B cell (primary cell): ENCODE measurements at regions not wholly inside any gene's neighbourhood (a gene's known extent, or its start where the extent isn't known, plus 50 kb on each side); places are given as distances from the start of the nearest gene placed in this dataset.

Experiments used
- ATAC-seq: fragments of 200-7000 bp; cut with Tn5 transposase; one replicate; pipeline ENCODE4 v1.10.0; 2021; ENCODE audit warnings: low read depth, mild to moderate bottlenecking, moderate number of reproducible peaks, moderate library complexity
- CTCF ChIA-PET: fragments of 350-600 bp; sonication (Branson Sonifier 250); formaldehyde crosslinking; loops from one replicate; lab custom pipeline; 2021; ENCODE audit warnings: antibody characterized with exemption, inconsistent platforms; lab: Charles Lee
- POLR2A ChIA-PET: fragments of 350-600 bp; sonication (Branson Sonifier 250); formaldehyde crosslinking; loops from one replicate; lab custom pipeline; 2021; ENCODE audit warnings: antibody characterized with exemption; lab: Charles Lee
- DNase-seq: peaks from one replicate; pipeline ENCODE4 v3.0.0; 2013
- H2AFZ ChIP-seq: 2 replicates; pipeline ENCODE4 v1.6.1; 2012; ENCODE audit warnings: mild to moderate bottlenecking, low read depth, low read length; ENCODE audit not compliant: insufficient read depth, poor library complexity, severe bottlenecking
- H3K27ac ChIP-seq, 2 donors: 1 replicate in 1 of 2; 2 replicates in 1 of 2; pipeline ENCODE4 v1.5.1; 2012 to 2013; ENCODE audit warnings: low read length in 2 of 2, mild to moderate bottlenecking in 2 of 2, moderate library complexity in 1 of 2
- H3K27me3 ChIP-seq, 4 experiments: fragments of 200-600 bp in 1 of 4; sonication (generic) in 1 of 4; replicated peaks in 1 of 4; 1 replicate in 2 of 4; 2 replicates in 2 of 4; pipeline versions ENCODE4 v1.6.1 to v1.7.0; 2013 to 2016; ENCODE audit warnings: low read length in 3 of 4, mild to moderate bottlenecking in 2 of 4, mixed read lengths in 1 of 4, moderate library complexity in 1 of 4; ENCODE audit not compliant: insufficient read depth in 4 of 4, control insufficient read depth in 3 of 4; ENCODE audit errors: control extremely low read depth in 1 of 4
- H3K36me3 ChIP-seq, 2 experiments: replicated peaks in 1 of 2; 1 replicate in 1 of 2; 2 replicates in 1 of 2; pipeline versions ENCODE4 v1.6.1 to v1.7.1; 2013; ENCODE audit warnings: low read length in 1 of 2; ENCODE audit not compliant: insufficient read depth in 2 of 2, control insufficient read depth in 1 of 2; ENCODE audit errors: control extremely low read depth in 1 of 2, extremely low read depth in 1 of 2
- H3K4me1 ChIP-seq, 2 donors: fragments of 200-600 bp in 1 of 2; sonication (generic) in 1 of 2; 1 replicate in 1 of 2; 2 replicates in 1 of 2; pipeline versions ENCODE4 v1.5.1 to v1.6.1; 2013 to 2017; ENCODE audit warnings: low read length in 2 of 2; ENCODE audit not compliant: control insufficient read depth in 2 of 2, insufficient read depth in 2 of 2
- H3K4me2 ChIP-seq: replicated peaks from 2 replicates; pipeline ENCODE3; 2012; ENCODE audit warnings: mild to moderate bottlenecking, low read depth, low read length; ENCODE audit not compliant: poor library complexity, severe bottlenecking
- H3K4me3 ChIP-seq, 5 experiments: fragments of 200-600 bp in 1 of 5; sonication (generic) in 1 of 5; 1 replicate in 3 of 5; 2 replicates in 2 of 5; pipeline versions ENCODE4 v1.5.1 to v1.7.0; 2011 to 2016; ENCODE audit warnings: low read length in 4 of 5, mild to moderate bottlenecking in 4 of 5, low read depth in 2 of 5, control low read depth in 1 of 5, moderate library complexity in 1 of 5; ENCODE audit not compliant: insufficient read depth in 1 of 5; ENCODE audit errors: control extremely low read depth in 1 of 5, extremely low read depth in 1 of 5
- H3K79me2 ChIP-seq: fragments of 200-600 bp; sonication (generic); one replicate; pipeline ENCODE4 v1.6.0; 2016; ENCODE audit warnings: low read length; ENCODE audit not compliant: control insufficient read depth, insufficient read depth
- H3K9ac ChIP-seq: fragments of 200-600 bp; sonication (generic); 2 replicates; pipeline ENCODE4 v1.6.1; 2017; ENCODE audit warnings: mild to moderate bottlenecking, low read length, moderate library complexity
- H3K9me3 ChIP-seq, 3 donors: one replicate each; pipeline versions ENCODE4 v1.6.1 to v1.7.1; 2013; ENCODE audit warnings: low read length in 2 of 3; ENCODE audit not compliant: control insufficient read depth in 2 of 3, insufficient read depth in 1 of 3; ENCODE audit errors: control extremely low read depth in 1 of 3
- H4K20me1 ChIP-seq: 2 replicates; pipeline ENCODE4 v1.6.0; 2012; ENCODE audit warnings: mild to moderate bottlenecking, low read length; ENCODE audit not compliant: insufficient read depth, control insufficient read depth, poor library complexity, severe bottlenecking
- H3K27ac Mint-ChIP-seq: one replicate; pipeline ENCODE4 v1.8.0; 2021; ENCODE audit warnings: mixed read lengths
- H3K27me3 Mint-ChIP-seq: one replicate; pipeline ENCODE4 v1.8.0; 2021; ENCODE audit warnings: mixed read lengths
- H3K4me1 Mint-ChIP-seq: one replicate; pipeline ENCODE4 v1.8.0; 2021; ENCODE audit warnings: mixed read lengths
- H3K4me3 Mint-ChIP-seq: one replicate; pipeline ENCODE4 v1.8.0; 2021; ENCODE audit warnings: mixed read lengths
- H3K9me3 Mint-ChIP-seq: one replicate; pipeline ENCODE4 v1.8.0; 2022; ENCODE audit warnings: mixed read lengths; ENCODE audit not compliant: insufficient read depth
- EZH2 ChIP-seq: IDR thresholded peaks from 2 replicates; pipeline ENCODE4 v1.6.1; 2012; ENCODE audit warnings: borderline replicate concordance, low read depth, mild to moderate bottlenecking, moderate library complexity, low read length; ENCODE audit not compliant: insufficient read depth, poor library complexity, severe bottlenecking
- WGBS: methylation state at CpG from one replicate; pipeline ENCODE4 v1.1.5; 2013; ENCODE audit warnings: missing lambda C conversion rate; ENCODE audit not compliant: insufficient coverage; 5-methylcytosine and 5-hydroxymethylcytosine counted together
- intact Hi-C: fragments of 100-400 bp; cut with micrococcal nuclease; formaldehyde crosslinking; loops from one replicate; pipeline ENCODE4 v1.10.0; 2022
- TF ChIP-seq, protein P1 (sequence below): fragments of 200-600 bp; IDR thresholded peaks from one replicate; pipeline ENCODE4 v1.8.0; 2022; ENCODE audit warnings: antibody characterized with exemption, mild to moderate bottlenecking

DNA sequence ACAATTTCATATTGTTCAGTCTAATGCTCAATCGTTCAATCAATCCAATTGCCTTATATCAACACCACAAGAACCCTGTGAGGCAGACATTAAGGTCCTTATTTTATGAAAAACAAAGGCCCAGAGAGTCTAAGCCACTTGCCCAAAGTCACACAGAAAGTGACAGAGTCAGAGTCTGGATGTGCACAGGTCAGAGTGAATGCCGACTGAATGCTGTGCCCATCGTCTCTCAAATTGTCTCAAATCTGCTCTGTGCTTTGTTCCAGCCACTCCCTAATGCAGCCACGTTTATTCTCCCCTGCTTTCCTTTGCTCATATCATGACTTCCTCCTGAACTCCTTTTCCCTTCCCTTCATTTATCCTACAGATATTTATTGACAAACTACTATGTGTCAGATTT lies 558.3 kb downstream of the MATN1 start:
- Histone ChIP-seq H3K4me2 (no peak overlapping the region), H3K4me3 (no peak overlapping the region), H4K20me1 (no peaks in the 10 kb centered on the region), H3K36me3 (no peaks in the 10 kb centered on the region), H3K27ac (no peak overlapping the region), H3K4me1 (no peaks in the 10 kb centered on the region), H2AFZ (no peak overlapping the region), H3K79me2 (no peaks in the 10 kb centered on the region), H3K27me3 (no peaks in the 10 kb centered on the region), H3K9me3 (no peaks in the 10 kb centered on the region), H3K9ac (no peak overlapping the region)
- ChIA-PET CTCF (no interaction called here), POLR2A (no interaction called here)
- ATAC-seq = no peak
- intact Hi-C loops = no loop called here
- Mint-ChIP-seq H3K27me3 (peaks cover 23% of the 10 kb centered on the region), H3K9me3 (no peaks in the 10 kb centered on the region), H3K4me1 (no peaks in the 10 kb centered on the region), H3K27ac (no peak overlapping the region), H3K4me3 (no peak overlapping the region)
- TF ChIP-seq EZH2 = no peak
- TF ChIP-seq, protein P1, sequence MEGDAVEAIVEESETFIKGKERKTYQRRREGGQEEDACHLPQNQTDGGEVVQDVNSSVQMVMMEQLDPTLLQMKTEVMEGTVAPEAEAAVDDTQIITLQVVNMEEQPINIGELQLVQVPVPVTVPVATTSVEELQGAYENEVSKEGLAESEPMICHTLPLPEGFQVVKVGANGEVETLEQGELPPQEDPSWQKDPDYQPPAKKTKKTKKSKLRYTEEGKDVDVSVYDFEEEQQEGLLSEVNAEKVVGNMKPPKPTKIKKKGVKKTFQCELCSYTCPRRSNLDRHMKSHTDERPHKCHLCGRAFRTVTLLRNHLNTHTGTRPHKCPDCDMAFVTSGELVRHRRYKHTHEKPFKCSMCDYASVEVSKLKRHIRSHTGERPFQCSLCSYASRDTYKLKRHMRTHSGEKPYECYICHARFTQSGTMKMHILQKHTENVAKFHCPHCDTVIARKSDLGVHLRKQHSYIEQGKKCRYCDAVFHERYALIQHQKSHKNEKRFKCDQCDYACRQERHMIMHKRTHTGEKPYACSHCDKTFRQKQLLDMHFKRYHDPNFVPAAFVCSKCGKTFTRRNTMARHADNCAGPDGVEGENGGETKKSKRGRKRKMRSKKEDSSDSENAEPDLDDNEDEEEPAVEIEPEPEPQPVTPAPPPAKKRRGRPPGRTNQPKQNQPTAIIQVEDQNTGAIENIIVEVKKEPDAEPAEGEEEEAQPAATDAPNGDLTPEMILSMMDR = no peak
- DNase-seq = no peak
- WGBS = 74% methylated on average over 4 of the region's 4 CpGs

DNA sequence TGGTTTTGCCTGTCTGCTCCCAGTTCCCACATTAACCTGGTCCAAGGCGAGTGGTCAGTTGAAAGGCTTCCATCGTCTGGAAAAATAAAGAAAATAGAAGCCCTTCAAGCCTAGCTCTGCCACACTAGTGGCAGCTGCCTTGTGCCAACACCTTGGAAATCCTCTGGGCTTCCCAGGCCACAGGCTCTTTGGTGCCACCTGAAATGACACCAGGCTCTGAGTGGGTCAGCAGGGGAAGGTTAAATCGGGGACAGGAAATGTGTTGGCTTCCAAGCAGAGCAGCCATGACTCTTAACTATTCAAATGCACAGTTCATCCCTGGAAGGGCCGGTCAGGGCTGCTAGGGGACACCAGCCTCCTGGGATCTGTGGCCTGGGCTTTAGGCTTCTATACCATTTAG lies 558.7 kb downstream of the MATN1 start:
- DNase-seq (no peak), ATAC-seq (no peak)
- Mint-ChIP-seq H3K27me3 (peaks cover 23% of the 10 kb centered on the region), H3K9me3 (no peaks in the 10 kb centered on the region), H3K27ac (no peak overlapping the region), H3K4me3 (no peak overlapping the region), H3K4me1 (no peaks in the 10 kb centered on the region)
- no peaks in the 10 kb centered on the region for H3K27me3 ChIP-seq
- no peak for TF ChIP-seq EZH2
- TF ChIP-seq, protein P1 = no peak
- no peaks in the 10 kb centered on the region for H3K79me2 ChIP-seq
- ChIA-PET POLR2A (no interaction called here), CTCF (no interaction called here)
- no peak overlapping the region for H3K27ac ChIP-seq
- H3K4me1 ChIP-seq = no peaks in the 10 kb centered on the region
- no peak overlapping the region for H2AFZ ChIP-seq
- no peaks in the 10 kb centered on the region for H3K9me3 ChIP-seq
- no peak overlapping the region for H3K9ac ChIP-seq
- no peaks in the 10 kb centered on the region for H3K36me3 ChIP-seq
- no peaks in the 10 kb centered on the region for H4K20me1 ChIP-seq
- 92% methylated on average over 4 of the region's 4 CpGs for WGBS
- no peak overlapping the region for H3K4me3 ChIP-seq
- H3K4me2 ChIP-seq = no peak overlapping the region
- intact Hi-C loops = no loop called here
